ENCODE measurements at regions not wholly inside any gene's neighbourhood (a gene's known extent, or its start where the extent isn't known, plus 50 kb on each side); places are given as distances from the start of the nearest gene placed in this dataset.

DNA sequence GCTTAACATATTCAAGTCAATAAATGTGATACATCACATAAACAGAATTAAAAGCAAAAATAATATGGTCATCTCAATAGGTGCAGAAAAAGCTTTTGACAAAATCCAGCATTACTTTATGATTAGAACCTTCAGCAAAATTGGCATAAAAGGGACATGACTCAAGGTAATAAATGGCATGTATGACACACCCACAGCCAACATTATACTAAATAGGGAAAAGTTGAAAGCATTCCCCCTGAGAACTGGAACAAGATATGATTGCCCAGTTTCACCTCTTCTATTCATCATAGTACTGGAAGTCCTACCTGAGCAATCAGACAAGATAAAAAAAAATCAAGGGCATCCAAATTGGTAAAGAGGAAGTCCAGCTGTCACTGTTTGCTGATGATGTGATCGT, 594.7 kb downstream of the DIPK2A start:
- H3K4me1 ChIP-seq (ENCODE audit: control insufficient read depth in 1 of 2, insufficient read depth in 2 of 2, low read length in 2 of 2): no peaks in the 10 kb centered on the region
- no peaks in the 10 kb centered on the region for H3K27me3 ChIP-seq (ENCODE audit: insufficient read depth, low read length)
- no peak overlapping the region for H3K18ac ChIP-seq (ENCODE audit: low read length)
- no peak overlapping the region for H3K27ac ChIP-seq (ENCODE audit: low read depth, low read length)
- no peak overlapping the region for H4K12ac ChIP-seq (ENCODE audit: low read depth, low read length)
- WGBS (ENCODE audit: extremely low coverage, insufficient coverage, insufficient read length): no CpG with 5 or more reads among the region's 1 CpG
- DNase-seq: no peak
- H4K8ac ChIP-seq (ENCODE audit: low read depth, low read length): no peak overlapping the region
- H2AK5ac ChIP-seq (ENCODE audit: low read length): no peak overlapping the region
- H2BK5ac ChIP-seq (ENCODE audit: low read depth, low read length, poor library complexity): no peak overlapping the region
- no peak overlapping the region for H3K4ac ChIP-seq (ENCODE audit: low read depth, low read length)
- no peak overlapping the region for H2BK12ac ChIP-seq (ENCODE audit: low read length)
- H2BK120ac ChIP-seq (ENCODE audit: insufficient read depth, low read length, poor library complexity): no peak overlapping the region
- H3K14ac ChIP-seq (ENCODE audit: low read length): no peak overlapping the region
- H3K9ac ChIP-seq (ENCODE audit: low read length): no peak overlapping the region
- no peak overlapping the region for H3K4me3 ChIP-seq (ENCODE audit: low read depth, low read length)
- H3K4me2 ChIP-seq (ENCODE audit: low read length): no peak overlapping the region
- no peak overlapping the region for H2AFZ ChIP-seq (ENCODE audit: insufficient read depth, low read length, poor library complexity)
- H3K36me3 ChIP-seq (ENCODE audit: control insufficient read depth in 1 of 2, insufficient read depth in 2 of 2, low read length in 2 of 2): no peaks in the 10 kb centered on the region
- no peaks in the 10 kb centered on the region for H3K9me3 ChIP-seq (ENCODE audit: insufficient read depth, low read depth, low read length)
- H3K79me1 ChIP-seq (ENCODE audit: low read length): no peaks in the 10 kb centered on the region
- no peak overlapping the region for H3K23ac ChIP-seq (ENCODE audit: low read length)
- no peaks in the 10 kb centered on the region for H3K79me2 ChIP-seq (ENCODE audit: control insufficient read depth, insufficient read depth, low read length, poor library complexity)
- no peak overlapping the region for H4K91ac ChIP-seq (ENCODE audit: low read depth, low read length)

- DNase-seq: no peak
- Histone ChIP-seq H2AK5ac (ENCODE audit: low read length) (no peak overlapping the region), H3K9ac (ENCODE audit: low read length) (no peak overlapping the region), H3K27ac (ENCODE audit: low read depth, low read length) (no peak overlapping the region), H2BK12ac (ENCODE audit: low read length) (no peak overlapping the region), H3K79me2 (ENCODE audit: control insufficient read depth, insufficient read depth, low read length, poor library complexity) (no peaks in the 10 kb centered on the region), H2BK5ac (ENCODE audit: low read depth, low read length, poor library complexity) (no peak overlapping the region), H3K4me3 (ENCODE audit: low read depth, low read length) (no peak overlapping the region), H3K79me1 (ENCODE audit: low read length) (no peaks in the 10 kb centered on the region), H3K18ac (ENCODE audit: low read length) (no peak overlapping the region), H3K4me1 (ENCODE audit: control insufficient read depth in 1 of 2, insufficient read depth in 2 of 2, low read length in 2 of 2) (no peaks in the 10 kb centered on the region), H3K4ac (ENCODE audit: low read depth, low read length) (no peak overlapping the region), H3K14ac (ENCODE audit: low read length) (no peak overlapping the region), H2BK120ac (ENCODE audit: insufficient read depth, low read length, poor library complexity) (no peak overlapping the region), H3K4me2 (ENCODE audit: low read length) (no peak overlapping the region), H4K12ac (ENCODE audit: low read depth, low read length) (no peak overlapping the region), H4K91ac (ENCODE audit: low read depth, low read length) (no peak overlapping the region), H3K27me3 (ENCODE audit: insufficient read depth, low read length) (no peaks in the 10 kb centered on the region), H3K36me3 (ENCODE audit: control insufficient read depth in 1 of 2, insufficient read depth in 2 of 2, low read length in 2 of 2) (no peaks in the 10 kb centered on the region), H2AFZ (ENCODE audit: insufficient read depth, low read length, poor library complexity) (no peak overlapping the region), H4K8ac (ENCODE audit: low read depth, low read length) (no peak overlapping the region), H3K9me3 (ENCODE audit: insufficient read depth, low read depth, low read length) (no peaks in the 10 kb centered on the region), H3K23ac (ENCODE audit: low read length) (no peak overlapping the region)
- WGBS (ENCODE audit: extremely low coverage, insufficient coverage, insufficient read length): no CpG with 5 or more reads among the region's 1 CpG
These were observed 598.0 kb downstream of the DIPK2A start for GRCh38 chr3:144569651-144570050.

DNA sequence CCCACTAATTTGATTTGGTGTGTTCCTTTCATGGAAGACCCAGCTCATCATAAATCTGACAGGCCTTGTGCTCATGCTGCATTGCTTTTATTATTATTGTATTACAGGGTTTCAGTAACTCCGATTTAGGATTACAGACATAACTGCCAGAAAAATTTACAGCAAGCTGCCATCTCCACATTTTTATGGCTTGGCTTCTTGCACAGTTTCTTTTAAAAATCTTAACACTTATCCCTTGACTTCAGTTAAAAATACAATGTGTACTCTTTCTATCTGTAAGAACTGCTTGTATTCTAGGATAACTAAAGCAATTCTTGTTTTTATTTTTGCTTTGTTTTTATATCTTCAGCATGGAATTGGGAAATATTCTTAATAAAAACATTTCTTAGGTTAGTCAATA, 612.2 kb downstream of the DIPK2A start:
- no peaks in the 10 kb centered on the region for H3K79me1 ChIP-seq (ENCODE audit: low read length)
- H2BK5ac ChIP-seq (ENCODE audit: low read depth, low read length, poor library complexity): no peak overlapping the region
- H3K14ac ChIP-seq (ENCODE audit: low read length): no peak overlapping the region
- H3K4me1 ChIP-seq (ENCODE audit: control insufficient read depth in 1 of 2, insufficient read depth in 2 of 2, low read length in 2 of 2): no peaks in the 10 kb centered on the region
- H3K27me3 ChIP-seq (ENCODE audit: insufficient read depth, low read length): no peaks in the 10 kb centered on the region
- no peak overlapping the region for H3K4me3 ChIP-seq (ENCODE audit: low read depth, low read length)
- no peaks in the 10 kb centered on the region for H3K79me2 ChIP-seq (ENCODE audit: control insufficient read depth, insufficient read depth, low read length, poor library complexity)
- H2BK12ac ChIP-seq (ENCODE audit: low read length): no peak overlapping the region
- WGBS (ENCODE audit: extremely low coverage, insufficient coverage, insufficient read length): no CpG with 5 or more reads among the region's 1 CpG
- H3K9me3 ChIP-seq (ENCODE audit: insufficient read depth, low read depth, low read length): no peaks in the 10 kb centered on the region
- no peak overlapping the region for H3K27ac ChIP-seq (ENCODE audit: low read depth, low read length)
- H4K91ac ChIP-seq (ENCODE audit: low read depth, low read length): no peak overlapping the region
- no peak overlapping the region for H4K8ac ChIP-seq (ENCODE audit: low read depth, low read length)
- no peak overlapping the region for H2AFZ ChIP-seq (ENCODE audit: insufficient read depth, low read length, poor library complexity)
- DNase-seq: no peak
- no peak overlapping the region for H3K23ac ChIP-seq (ENCODE audit: low read length)
- H2BK120ac ChIP-seq (ENCODE audit: insufficient read depth, low read length, poor library complexity): no peak overlapping the region
- H3K9ac ChIP-seq (ENCODE audit: low read length): no peak overlapping the region
- no peak overlapping the region for H3K18ac ChIP-seq (ENCODE audit: low read length)
- H4K12ac ChIP-seq (ENCODE audit: low read depth, low read length): no peak overlapping the region
- H2AK5ac ChIP-seq (ENCODE audit: low read length): no peak overlapping the region
- no peak overlapping the region for H3K4me2 ChIP-seq (ENCODE audit: low read length)
- H3K4ac ChIP-seq (ENCODE audit: low read depth, low read length): no peak overlapping the region
- no peaks in the 10 kb centered on the region for H3K36me3 ChIP-seq (ENCODE audit: control insufficient read depth in 1 of 2, insufficient read depth in 2 of 2, low read length in 2 of 2)

GRCh38 chr3:144585408-144585807, 613.8 kb downstream of the DIPK2A start:
- Histone ChIP-seq H2AFZ (ENCODE audit: insufficient read depth, low read length, poor library complexity) (no peak overlapping the region), H4K12ac (ENCODE audit: low read depth, low read length) (no peak overlapping the region)
- no CpG with 5 or more reads among the region's 2 CpGs for WGBS (ENCODE audit: extremely low coverage, insufficient coverage, insufficient read length)

More at GRCh38 chr3:144585408-144585807, 613.8 kb downstream of the DIPK2A start:
- H3K79me1 ChIP-seq (ENCODE audit: low read length): no peaks in the 10 kb centered on the region
- H3K9me3 ChIP-seq (ENCODE audit: insufficient read depth, low read depth, low read length): no peaks in the 10 kb centered on the region
- H4K8ac ChIP-seq (ENCODE audit: low read depth, low read length): no peak overlapping the region
- no peak overlapping the region for H3K27ac ChIP-seq (ENCODE audit: low read depth, low read length)
- no peak overlapping the region for H3K14ac ChIP-seq (ENCODE audit: low read length)
- no peak overlapping the region for H3K18ac ChIP-seq (ENCODE audit: low read length)
- no peak overlapping the region for H4K91ac ChIP-seq (ENCODE audit: low read depth, low read length)
- no peak overlapping the region for H3K9ac ChIP-seq (ENCODE audit: low read length)
- no peaks in the 10 kb centered on the region for H3K36me3 ChIP-seq (ENCODE audit: control insufficient read depth in 1 of 2, insufficient read depth in 2 of 2, low read length in 2 of 2)
- H2BK12ac ChIP-seq (ENCODE audit: low read length): no peak overlapping the region
- H3K4me3 ChIP-seq (ENCODE audit: low read depth, low read length): no peak overlapping the region
- H3K4ac ChIP-seq (ENCODE audit: low read depth, low read length): no peak overlapping the region
- H2BK5ac ChIP-seq (ENCODE audit: low read depth, low read length, poor library complexity): no peak overlapping the region
- H2AK5ac ChIP-seq (ENCODE audit: low read length): no peak overlapping the region
- no peak for DNase-seq
- H3K4me1 ChIP-seq (ENCODE audit: control insufficient read depth in 1 of 2, insufficient read depth in 2 of 2, low read length in 2 of 2): no peaks in the 10 kb centered on the region
- no peaks in the 10 kb centered on the region for H3K27me3 ChIP-seq (ENCODE audit: insufficient read depth, low read length)
- no peaks in the 10 kb centered on the region for H3K79me2 ChIP-seq (ENCODE audit: control insufficient read depth, insufficient read depth, low read length, poor library complexity)
- no peak overlapping the region for H2BK120ac ChIP-seq (ENCODE audit: insufficient read depth, low read length, poor library complexity)
- no peak overlapping the region for H3K4me2 ChIP-seq (ENCODE audit: low read length)
- no peak overlapping the region for H3K23ac ChIP-seq (ENCODE audit: low read length)
